Astrocyte (in vitro differentiated cells and primary cell): ENCODE measurements at regions not wholly inside any gene's neighbourhood (a gene's known extent, or its start where the extent isn't known, plus 50 kb on each side); places are given as distances from the start of the nearest gene placed in this dataset.
"Not testable (repeated sequence)": the region's sequence is repeated elsewhere in the genome, so short reads cannot be mapped to it uniquely, and the experiment has no call there.

Experiments
- EZH2 ChIP-seq: IDR thresholded peaks from 2 replicates; pipeline ENCODE4 v1.6.1; 2012; ENCODE audit warnings: mild to moderate bottlenecking, low read length, inconsistent platforms; ENCODE audit not compliant: insufficient read depth
- TF ChIP-seq, protein P1 (sequence below): IDR thresholded peaks from 2 replicates; pipeline ENCODE4 v1.5.1; 2011; ENCODE audit warnings: low read depth, mild to moderate bottlenecking, inconsistent platforms, low read length, moderate library complexity; ENCODE audit not compliant: insufficient read depth

DNA sequence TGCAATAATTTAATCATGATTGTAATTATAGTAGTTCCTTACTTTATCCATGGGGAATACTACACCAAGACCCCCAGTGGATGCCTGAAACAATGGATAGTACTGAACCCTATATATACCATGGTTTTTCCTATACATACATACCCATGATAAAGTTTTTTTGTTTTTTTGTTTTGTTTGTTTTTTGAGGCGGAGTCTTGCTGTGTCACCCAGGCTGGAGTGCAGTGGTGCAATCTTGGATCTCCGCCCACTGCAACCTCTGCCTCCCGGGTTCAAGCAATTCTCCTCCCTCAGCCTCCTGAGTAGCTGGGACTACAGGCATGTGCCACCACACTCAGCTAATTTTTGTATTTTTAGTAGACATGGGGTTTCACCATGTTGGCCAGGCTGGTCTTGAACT is 135.3 kb upstream of the HNRNPU start:
- TF ChIP-seq, protein P1, sequence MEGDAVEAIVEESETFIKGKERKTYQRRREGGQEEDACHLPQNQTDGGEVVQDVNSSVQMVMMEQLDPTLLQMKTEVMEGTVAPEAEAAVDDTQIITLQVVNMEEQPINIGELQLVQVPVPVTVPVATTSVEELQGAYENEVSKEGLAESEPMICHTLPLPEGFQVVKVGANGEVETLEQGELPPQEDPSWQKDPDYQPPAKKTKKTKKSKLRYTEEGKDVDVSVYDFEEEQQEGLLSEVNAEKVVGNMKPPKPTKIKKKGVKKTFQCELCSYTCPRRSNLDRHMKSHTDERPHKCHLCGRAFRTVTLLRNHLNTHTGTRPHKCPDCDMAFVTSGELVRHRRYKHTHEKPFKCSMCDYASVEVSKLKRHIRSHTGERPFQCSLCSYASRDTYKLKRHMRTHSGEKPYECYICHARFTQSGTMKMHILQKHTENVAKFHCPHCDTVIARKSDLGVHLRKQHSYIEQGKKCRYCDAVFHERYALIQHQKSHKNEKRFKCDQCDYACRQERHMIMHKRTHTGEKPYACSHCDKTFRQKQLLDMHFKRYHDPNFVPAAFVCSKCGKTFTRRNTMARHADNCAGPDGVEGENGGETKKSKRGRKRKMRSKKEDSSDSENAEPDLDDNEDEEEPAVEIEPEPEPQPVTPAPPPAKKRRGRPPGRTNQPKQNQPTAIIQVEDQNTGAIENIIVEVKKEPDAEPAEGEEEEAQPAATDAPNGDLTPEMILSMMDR = not testable (repeated sequence)
- TF ChIP-seq EZH2 = not testable (repeated sequence)
